HG03571 (cell line): ENCODE measurements at regions not wholly inside any gene's neighbourhood (a gene's known extent, or its start where the extent isn't known, plus 50 kb on each side); places are given as distances from the start of the nearest gene placed in this dataset.
"Not testable (repeated sequence)": the region's sequence is repeated elsewhere in the genome, so short reads cannot be mapped to it uniquely, and the experiment has no call there.

Experiments used
- ATAC-seq: cut with Tn5 transposase; IDR thresholded peaks from one replicate; pipeline ENCODE4 v1.9.1; 2021; ENCODE audit not compliant: unreplicated experiment

- no peak for ATAC-seq
Measured at GRCh38 chr9:587527-587926, 254.0 kb upstream of the DMRT1 start.

DNA sequence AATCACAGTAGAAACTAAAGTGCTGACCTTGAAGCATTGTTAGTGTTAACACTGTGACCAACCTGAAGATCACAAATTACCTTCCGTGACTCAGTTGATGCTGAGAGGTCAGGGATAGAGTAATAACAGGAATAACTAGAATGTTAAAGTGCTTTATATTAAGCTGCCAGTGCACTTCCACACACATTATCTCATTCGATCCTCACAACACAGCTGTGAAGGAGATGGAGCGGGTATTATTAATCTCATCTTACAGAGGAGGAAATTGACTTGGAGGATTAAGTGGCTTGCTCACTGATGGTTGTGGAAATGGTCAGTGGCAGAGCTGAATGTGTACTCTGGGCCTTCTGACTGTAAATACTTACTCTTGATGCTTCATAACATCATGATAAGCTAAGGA, 252.5 kb upstream of the DMRT1 start:
- ATAC-seq, result no peak

DNA sequence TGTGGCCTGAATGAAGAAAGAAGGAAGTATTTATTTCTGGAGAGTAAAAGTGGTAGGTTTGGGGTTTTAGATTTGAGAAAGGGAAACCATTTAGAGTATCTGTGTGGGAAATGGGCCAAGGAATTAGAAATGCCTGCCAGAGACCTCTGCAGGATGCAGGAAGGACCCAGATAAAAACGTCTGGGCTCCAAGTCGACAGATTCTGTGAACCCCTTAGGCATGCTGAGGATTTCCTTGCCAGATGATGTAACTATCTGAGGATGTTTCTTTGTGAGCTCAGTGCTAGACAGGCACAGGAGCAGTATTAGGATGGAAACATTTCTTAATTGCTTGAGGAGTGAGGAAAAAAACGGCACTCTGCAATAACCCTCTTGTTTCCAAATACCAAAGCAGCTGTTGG, 251.8 kb upstream of the DMRT1 start:
- ATAC-seq, result no peak

GRCh38 chr9:591292-591691, 250.2 kb upstream of the DMRT1 start:
- no peak for ATAC-seq

- ATAC-seq, result no peak
Measured at GRCh38 chr9:592225-592624, 249.3 kb upstream of the DMRT1 start.

- no peak for ATAC-seq
Measured at GRCh38 chr9:592733-593132, 248.8 kb upstream of the DMRT1 start.

GRCh38 chr9:593809-594208, 247.7 kb upstream of the DMRT1 start:
- no peak for ATAC-seq

GRCh38 chr9:596703-597102, 244.8 kb upstream of the DMRT1 start:
- no peak for ATAC-seq

DNA sequence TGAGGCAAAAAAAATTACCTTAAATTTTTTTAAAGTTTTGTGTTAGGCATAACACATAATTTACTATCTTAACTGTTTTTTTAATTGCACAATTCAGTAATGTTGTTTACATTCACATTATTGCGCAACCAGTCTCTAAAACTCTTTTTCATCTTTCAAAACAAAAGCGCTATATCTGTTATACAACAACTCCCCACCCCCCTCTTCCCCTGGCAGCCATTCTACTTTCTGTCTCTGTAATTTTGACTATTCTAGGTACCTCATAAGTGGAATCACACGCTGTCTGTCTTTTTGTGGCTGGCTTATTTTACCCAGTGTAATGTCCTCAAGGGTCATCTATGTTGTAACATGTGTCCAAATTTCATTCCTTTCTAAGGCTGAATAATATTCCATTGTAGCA, 241.5 kb upstream of the DMRT1 start:
- ATAC-seq, result no peak

DNA sequence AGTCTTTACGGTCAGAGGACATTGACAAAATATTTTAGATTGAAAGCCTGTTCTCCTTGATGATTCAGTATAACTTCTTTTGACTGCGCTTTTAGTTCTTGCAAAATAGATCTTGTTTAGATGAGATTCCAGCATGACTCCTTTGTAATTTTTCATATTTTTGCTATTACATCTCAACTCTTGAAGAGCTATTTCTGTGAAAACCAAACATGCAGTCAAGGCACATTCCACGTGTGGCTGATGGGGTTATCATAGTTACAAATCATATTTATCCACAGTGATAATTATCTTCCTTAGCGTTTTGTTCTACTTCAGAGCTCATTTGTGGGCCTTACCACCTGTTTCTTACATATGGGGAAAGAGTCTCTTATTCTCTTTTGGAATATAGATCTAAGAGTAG, 238.8 kb upstream of the DMRT1 start:
- ATAC-seq, result no peak

- ATAC-seq, result no peak
Measured at GRCh38 chr9:603126-603525, 238.4 kb upstream of the DMRT1 start.

DNA sequence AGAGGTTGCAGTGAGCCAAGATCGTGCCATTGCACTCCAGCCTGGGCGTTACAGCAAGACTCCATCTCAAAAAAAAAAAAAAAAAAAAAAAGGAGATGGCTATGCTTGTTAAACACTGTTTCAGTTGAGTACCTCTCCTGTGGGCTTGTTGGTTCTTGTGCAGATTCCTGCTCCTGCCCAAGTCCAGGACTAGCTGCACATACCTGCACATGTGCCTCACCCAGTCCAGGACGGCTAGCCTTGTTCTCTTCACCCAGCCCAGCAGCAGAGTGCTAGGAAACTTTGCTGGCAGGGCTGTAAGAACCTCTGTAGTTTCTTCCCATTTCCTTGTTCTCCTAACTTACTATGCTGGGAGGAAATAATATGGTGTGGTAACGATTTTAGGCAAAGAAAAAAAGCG, 234.1 kb upstream of the DMRT1 start:
- ATAC-seq, result no peak

- ATAC-seq, result no peak
Measured at GRCh38 chr9:613771-614347, 227.6 kb upstream of the DMRT1 start.

DNA sequence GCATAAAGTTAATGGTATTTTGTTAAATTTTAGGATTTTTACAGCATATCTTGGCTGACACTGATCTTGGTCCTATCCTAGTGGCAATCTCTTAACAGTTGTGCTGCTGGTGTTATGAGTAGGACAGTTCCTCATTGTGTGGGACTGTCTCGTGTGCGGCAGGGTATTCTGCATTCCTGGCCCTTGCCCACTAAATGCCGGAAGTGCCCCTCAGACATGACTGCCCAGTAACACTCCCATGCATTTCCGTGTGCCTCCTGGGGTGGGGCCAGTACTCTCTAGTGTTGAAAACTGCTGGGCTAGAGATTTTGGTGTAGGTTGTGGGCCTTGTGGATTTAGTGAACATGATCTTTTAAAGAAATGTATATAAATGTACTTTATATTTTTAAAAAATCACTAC, 227.1 kb upstream of the DMRT1 start:
- ATAC-seq, result no peak

DNA sequence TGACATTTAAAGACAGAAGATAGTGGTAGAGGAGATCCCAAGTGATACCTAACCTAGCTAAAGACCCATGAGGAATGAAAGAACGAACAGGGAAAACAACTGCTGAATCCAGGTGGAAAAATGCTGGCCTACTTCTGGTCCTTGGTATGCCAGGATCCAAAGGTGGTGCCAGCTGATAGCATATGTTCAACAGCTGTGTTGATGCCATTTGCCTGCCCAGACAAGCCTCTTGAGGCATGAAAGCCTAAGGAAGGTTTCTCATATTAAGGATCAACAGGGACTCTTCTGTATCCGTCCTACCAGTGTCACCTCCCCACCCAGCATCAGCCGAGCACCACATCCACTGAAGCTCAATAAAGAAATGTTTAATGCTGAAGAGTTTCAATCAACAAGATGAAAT, 225.7 kb upstream of the DMRT1 start:
- no peak for ATAC-seq

- ATAC-seq, result no peak
Measured at GRCh38 chr9:616694-617093, 224.8 kb upstream of the DMRT1 start.

DNA sequence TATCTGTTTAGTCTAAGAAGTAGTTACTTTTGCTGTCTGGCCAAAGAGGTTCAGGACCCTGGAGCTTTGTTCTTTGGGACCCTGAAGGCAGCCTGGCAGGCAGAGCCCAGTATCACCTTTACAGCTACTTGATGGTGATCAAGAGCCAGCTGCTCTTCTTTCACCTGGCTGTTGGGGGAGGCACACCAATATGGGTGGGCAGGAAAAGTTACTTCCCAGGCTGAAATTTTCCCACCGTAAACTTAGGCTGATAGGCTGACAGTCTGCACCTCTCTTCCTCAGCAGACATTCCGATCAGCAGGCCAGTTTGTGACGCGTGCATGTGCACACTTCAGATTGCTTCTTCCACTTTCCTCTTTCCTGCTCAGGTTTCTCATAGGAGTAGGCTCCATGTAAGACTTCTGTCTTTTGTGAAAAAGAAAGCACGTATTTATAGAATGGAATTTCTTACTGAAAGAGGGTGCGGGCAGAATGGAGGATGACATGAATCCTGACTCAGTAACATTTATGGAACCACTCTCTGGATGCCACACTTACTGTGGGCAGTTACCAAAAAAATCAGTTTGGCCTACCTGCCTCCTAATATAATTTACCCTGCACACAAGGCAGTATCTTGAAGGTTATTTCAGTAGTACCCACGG, 223.9 kb upstream of the DMRT1 start:
- ATAC-seq, result no peak

GRCh38 chr9:618478-618877, 223.0 kb upstream of the DMRT1 start:
- ATAC-seq, result no peak

GRCh38 chr9:621201-621855, 220.2 kb upstream of the DMRT1 start:
- ATAC-seq, result no peak

DNA sequence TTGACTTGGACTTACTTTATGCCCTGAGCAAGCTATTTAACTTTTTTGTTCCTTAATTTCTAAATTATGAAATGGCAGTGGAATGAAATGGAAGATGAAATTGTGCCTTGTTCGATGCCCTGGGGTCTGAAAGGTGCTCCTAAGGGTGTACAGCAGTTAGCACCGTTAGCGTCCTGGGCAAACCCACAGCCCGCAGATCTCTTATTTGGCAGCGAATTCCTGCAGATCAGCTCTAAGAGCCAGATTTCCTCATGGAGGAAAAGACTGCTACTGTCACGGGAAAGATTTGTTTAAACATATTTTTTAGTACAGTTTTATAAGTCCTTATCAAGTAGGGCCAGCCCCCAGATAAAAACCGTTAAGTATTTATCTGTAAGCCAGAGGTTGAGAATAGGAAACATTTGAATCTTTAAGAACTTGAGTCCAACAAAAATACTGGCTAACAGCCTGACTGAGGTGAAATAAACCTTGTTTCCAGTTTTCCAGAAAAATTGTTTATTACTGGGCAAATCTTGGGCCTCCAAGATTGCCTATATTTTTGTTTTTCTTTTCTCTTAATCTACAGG, 216.5 kb upstream of the DMRT1 start:
- no peak for ATAC-seq

DNA sequence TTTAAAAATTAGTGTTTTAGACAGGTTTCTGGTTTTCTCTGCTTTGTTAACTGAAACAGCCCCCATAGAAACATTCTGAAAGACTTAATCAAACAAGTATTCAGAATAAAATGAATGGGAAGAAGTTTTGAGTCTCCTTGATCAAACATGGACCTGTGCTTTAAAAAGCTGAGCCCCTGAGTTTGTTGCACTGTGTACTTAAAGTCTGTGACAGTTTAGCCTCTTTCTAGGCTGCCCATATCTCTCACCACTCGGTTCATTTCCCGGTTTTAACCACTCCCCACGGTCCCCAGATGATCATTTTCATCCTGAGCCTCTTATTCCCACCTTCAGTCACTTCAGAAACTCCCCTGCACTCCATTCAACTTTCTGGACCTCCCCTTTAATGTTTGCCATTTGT, 215.9 kb upstream of the DMRT1 start:
- ATAC-seq, result no peak

DNA sequence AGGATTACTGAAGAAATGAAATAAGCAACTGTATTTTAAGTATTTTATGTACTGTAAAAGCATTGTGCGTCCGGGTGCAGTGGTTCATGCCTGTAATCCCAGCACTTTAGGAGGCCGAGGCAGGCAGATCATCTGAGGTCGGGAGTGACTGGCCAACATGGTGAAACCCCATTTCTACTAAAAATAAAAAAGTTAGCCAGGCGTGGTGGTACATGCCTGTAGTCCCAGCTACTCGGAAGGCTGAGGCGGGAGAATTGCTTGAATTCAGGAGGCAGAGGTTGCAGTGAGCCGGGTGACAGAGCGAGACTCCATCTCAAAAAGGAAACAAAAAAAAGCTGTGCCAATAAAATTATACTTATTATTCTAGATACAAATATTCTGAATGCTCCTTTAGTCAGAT, 215.4 kb upstream of the DMRT1 start:
- ATAC-seq, result not testable (repeated sequence)
